ENCODE measurements at regions not wholly inside any gene's neighbourhood (a gene's known extent, or its start where the extent isn't known, plus 50 kb on each side); places are given as distances from the start of the nearest gene placed in this dataset.

GRCh38 chr22:27636716-27637508, 164.6 kb downstream of the MN1 start:
- no peak for TF ChIP-seq CTCF (IDR thresholded peaks at IDR 0.05)
- no peak for TF ChIP-seq POLR2A (IDR thresholded peaks at IDR 0.05)
- no peak for TF ChIP-seq EP300 (IDR thresholded peaks at IDR 0.05)
